ENCODE measurements at regions not wholly inside any gene's neighbourhood (a gene's known extent, or its start where the extent isn't known, plus 50 kb on each side); places are given as distances from the start of the nearest gene placed in this dataset.

GRCh38 chr7:22601812-22602565 lies 102.0 kb upstream of the STEAP1B start:
- Mint-ChIP-seq H3K36me3 (no peaks in the 10 kb centered on the region), H3K9me3 (no peaks in the 10 kb centered on the region), H3K4me3 (no peak overlapping the region), H3K27me3 (ENCODE audit: low read depth in 2 of 2) (peaks cover 13 to 25% of the 10 kb centered on the region in 2 donors), H3K4me1 (no peaks in the 10 kb centered on the region), H3K27ac (no peak overlapping the region)
- no peak for ATAC-seq
- Histone ChIP-seq H3K4me3 (ENCODE audit: low read length) (no peak overlapping the region), H3K4me1 (ENCODE audit: control insufficient read depth, insufficient read depth, low read length) (no peaks in the 10 kb centered on the region), H3K27me3 (ENCODE audit: control insufficient read depth, insufficient read depth, low read length) (no peaks in the 10 kb centered on the region), H3K36me3 (ENCODE audit: control insufficient read depth, insufficient read depth, low read length) (no peaks in the 10 kb centered on the region), H3K27ac (ENCODE audit: low read length) (no peak overlapping the region), H3K9me3 (ENCODE audit: control insufficient read depth, insufficient read depth, low read length) (no peaks in the 10 kb centered on the region)
- no peak for TF ChIP-seq CTCF (IDR thresholded peaks at IDR 0.05)
- intact Hi-C loops (cut with micrococcal nuclease): no loop called here
- no peak for DNase-seq
- 93% methylated on average over 3 of the region's 4 CpGs for WGBS (ENCODE audit: insufficient coverage)

- TF ChIP-seq CTCF (IDR thresholded peaks at IDR 0.05): no peak
- Mint-ChIP-seq H3K36me3 (no peaks in the 10 kb centered on the region), H3K4me1 (no peaks in the 10 kb centered on the region), H3K4me3 (no peak overlapping the region), H3K27me3 (ENCODE audit: low read depth in 2 of 2) (peaks cover 13 to 25% of the 10 kb centered on the region in 2 donors), H3K27ac (no peak overlapping the region), H3K9me3 (no peaks in the 10 kb centered on the region)
- DNase-seq (no peak), ATAC-seq (no peak)
- H3K4me3 ChIP-seq (ENCODE audit: low read length): no peak overlapping the region
- no peaks in the 10 kb centered on the region for H3K9me3 ChIP-seq (ENCODE audit: control insufficient read depth, insufficient read depth, low read length)
- no peaks in the 10 kb centered on the region for H3K4me1 ChIP-seq (ENCODE audit: control insufficient read depth, insufficient read depth, low read length)
- no peak overlapping the region for H3K27ac ChIP-seq (ENCODE audit: low read length)
- H3K27me3 ChIP-seq (ENCODE audit: control insufficient read depth, insufficient read depth, low read length): no peaks in the 10 kb centered on the region
- intact Hi-C loops (cut with micrococcal nuclease): no loop called here
- H3K36me3 ChIP-seq (ENCODE audit: control insufficient read depth, insufficient read depth, low read length): no peaks in the 10 kb centered on the region
Measured at GRCh38 chr7:22601408-22601807, 101.4 kb upstream of the STEAP1B start.

GRCh38 chr7:22601003-22601402 lies 101.0 kb upstream of the STEAP1B start:
- no peak for TF ChIP-seq CTCF (IDR thresholded peaks at IDR 0.05)
- no peak overlapping the region for H3K27ac ChIP-seq (ENCODE audit: low read length)
- H3K36me3 Mint-ChIP-seq: no peaks in the 10 kb centered on the region
- no peaks in the 10 kb centered on the region for H3K9me3 Mint-ChIP-seq
- intact Hi-C loops (cut with micrococcal nuclease): no loop called here
- DNase-seq: no peak
- no peaks in the 10 kb centered on the region for H3K4me1 Mint-ChIP-seq
- H3K27ac Mint-ChIP-seq: no peak overlapping the region
- H3K9me3 ChIP-seq (ENCODE audit: control insufficient read depth, insufficient read depth, low read length): no peaks in the 10 kb centered on the region
- H3K4me1 ChIP-seq (ENCODE audit: control insufficient read depth, insufficient read depth, low read length): no peaks in the 10 kb centered on the region
- no peak overlapping the region for H3K4me3 ChIP-seq (ENCODE audit: low read length)
- H3K27me3 ChIP-seq (ENCODE audit: control insufficient read depth, insufficient read depth, low read length): no peaks in the 10 kb centered on the region
- WGBS (ENCODE audit: insufficient coverage): 40% methylated on average over 5 of the region's 5 CpGs
- ATAC-seq: no peak
- no peaks in the 10 kb centered on the region for H3K36me3 ChIP-seq (ENCODE audit: control insufficient read depth, insufficient read depth, low read length)
- H3K4me3 Mint-ChIP-seq: no peak overlapping the region
- H3K27me3 Mint-ChIP-seq (ENCODE audit: low read depth in 2 of 2): peaks cover 13 to 25% of the 10 kb centered on the region in 2 donors

GRCh38 chr7:22598318-22598920 lies 98.4 kb upstream of the STEAP1B start:
- Histone ChIP-seq H3K9me3 (ENCODE audit: control insufficient read depth, insufficient read depth, low read length) (no peaks in the 10 kb centered on the region), H3K27me3 (ENCODE audit: control insufficient read depth, insufficient read depth, low read length) (no peaks in the 10 kb centered on the region), H3K27ac (ENCODE audit: low read length) (no peak overlapping the region), H3K4me1 (ENCODE audit: control insufficient read depth, insufficient read depth, low read length) (no peaks in the 10 kb centered on the region), H3K36me3 (ENCODE audit: control insufficient read depth, insufficient read depth, low read length) (no peaks in the 10 kb centered on the region), H3K4me3 (ENCODE audit: low read length) (no peak overlapping the region)
- H3K9me3 Mint-ChIP-seq: no peaks in the 10 kb centered on the region
- H3K4me3 Mint-ChIP-seq: no peak overlapping the region
- TF ChIP-seq CTCF (IDR thresholded peaks at IDR 0.05): no peak
- H3K36me3 Mint-ChIP-seq: no peaks in the 10 kb centered on the region
- intact Hi-C loops (cut with micrococcal nuclease): no loop called here
- H3K27me3 Mint-ChIP-seq (ENCODE audit: low read depth in 2 of 2): peaks cover 17 to 18% of the 10 kb centered on the region in 2 donors
- no peak for DNase-seq
- 73% methylated on average over 12 of the region's 12 CpGs for WGBS (ENCODE audit: insufficient coverage)
- no peaks in the 10 kb centered on the region for H3K4me1 Mint-ChIP-seq
- H3K27ac Mint-ChIP-seq: no peak overlapping the region
- ATAC-seq: no peak
